ENCODE measurements at regions not wholly inside any gene's neighbourhood (a gene's known extent, or its start where the extent isn't known, plus 50 kb on each side); places are given as distances from the start of the nearest gene placed in this dataset.

DNA sequence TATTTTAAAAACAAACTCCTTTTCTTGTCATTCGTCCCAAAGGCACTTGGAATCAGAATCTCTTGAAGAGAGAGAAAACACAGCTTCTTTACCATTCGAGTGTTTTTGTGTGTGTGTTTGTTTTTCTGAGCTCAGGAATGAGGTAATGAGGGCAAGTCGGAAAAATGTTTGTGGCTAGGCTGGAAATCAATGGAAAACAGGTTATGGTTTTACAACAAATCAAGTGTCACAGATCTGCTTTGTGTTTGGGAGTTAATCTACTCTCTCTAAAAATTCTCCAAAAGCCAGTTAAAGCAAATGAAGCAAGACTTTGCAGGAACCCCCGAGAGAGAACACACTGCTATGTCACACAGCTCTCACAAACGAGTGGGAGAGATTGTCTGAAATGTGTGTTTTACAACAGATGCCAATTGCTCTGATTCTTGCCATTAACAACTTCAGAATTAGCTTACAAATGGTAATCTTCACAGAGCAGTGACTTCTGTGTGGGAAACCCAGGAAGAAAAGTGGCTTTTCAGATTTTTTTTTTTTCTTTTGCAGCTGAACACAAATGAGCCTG, 264.1 kb downstream of the CBLL2 start:
- no peak for TF ChIP-seq EZH2 (IDR thresholded peaks at IDR 0.05; ENCODE audit: low read depth)
- TF ChIP-seq, protein P1, sequence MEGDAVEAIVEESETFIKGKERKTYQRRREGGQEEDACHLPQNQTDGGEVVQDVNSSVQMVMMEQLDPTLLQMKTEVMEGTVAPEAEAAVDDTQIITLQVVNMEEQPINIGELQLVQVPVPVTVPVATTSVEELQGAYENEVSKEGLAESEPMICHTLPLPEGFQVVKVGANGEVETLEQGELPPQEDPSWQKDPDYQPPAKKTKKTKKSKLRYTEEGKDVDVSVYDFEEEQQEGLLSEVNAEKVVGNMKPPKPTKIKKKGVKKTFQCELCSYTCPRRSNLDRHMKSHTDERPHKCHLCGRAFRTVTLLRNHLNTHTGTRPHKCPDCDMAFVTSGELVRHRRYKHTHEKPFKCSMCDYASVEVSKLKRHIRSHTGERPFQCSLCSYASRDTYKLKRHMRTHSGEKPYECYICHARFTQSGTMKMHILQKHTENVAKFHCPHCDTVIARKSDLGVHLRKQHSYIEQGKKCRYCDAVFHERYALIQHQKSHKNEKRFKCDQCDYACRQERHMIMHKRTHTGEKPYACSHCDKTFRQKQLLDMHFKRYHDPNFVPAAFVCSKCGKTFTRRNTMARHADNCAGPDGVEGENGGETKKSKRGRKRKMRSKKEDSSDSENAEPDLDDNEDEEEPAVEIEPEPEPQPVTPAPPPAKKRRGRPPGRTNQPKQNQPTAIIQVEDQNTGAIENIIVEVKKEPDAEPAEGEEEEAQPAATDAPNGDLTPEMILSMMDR (conservative IDR thresholded peaks at IDR 0.05) = no peak
